Left ventricle myocardium inferior (tissue), 1 donor: ENCODE measurements at regions not wholly inside any gene's neighbourhood (a gene's known extent, or its start where the extent isn't known, plus 50 kb on each side); places are given as distances from the start of the nearest gene placed in this dataset.
"Not testable (repeated sequence)": the region's sequence is repeated elsewhere in the genome, so short reads cannot be mapped to it uniquely, and the experiment has no call there.

Source experiments
- DNase-seq: peaks from one replicate; pipeline ENCODE4 v3.0.0-alpha.2; 2020
- H3K27ac ChIP-seq: fragments of 200-600 bp; replicated peaks from 2 replicates; pipeline ENCODE4 v1.8.0; 2021
- H3K27me3 ChIP-seq: fragments of 200-600 bp; 2 replicates; pipeline ENCODE4 v1.8.0; 2021; ENCODE audit warnings: low read depth
- H3K36me3 ChIP-seq: fragments of 200-600 bp; 2 replicates; pipeline ENCODE4 v1.8.0; 2021
- H3K4me1 ChIP-seq: fragments of 200-600 bp; 2 replicates; pipeline ENCODE4 v1.8.0; 2021
- H3K4me3 ChIP-seq: fragments of 200-600 bp; 2 replicates; pipeline ENCODE4 v1.8.0; 2021; ENCODE audit warnings: mild to moderate bottlenecking, moderate library complexity
- H3K9me3 ChIP-seq: fragments of 200-600 bp; replicated peaks from 2 replicates; pipeline ENCODE4 v1.8.0; 2021
- CTCF ChIP-seq: fragments of 200-600 bp; IDR thresholded peaks from 2 replicates; pipeline ENCODE4 v1.8.0; 2021; ENCODE audit warnings: antibody characterized with exemption, mild to moderate bottlenecking, borderline replicate concordance
- intact Hi-C: fragments of 100-400 bp; cut with micrococcal nuclease; formaldehyde crosslinking; loops from one replicate; pipeline ENCODE4 v1.11.0; 2022
- donor health status: DM: no; HTN: yes; CAD: no; lungs with severe emphysema.

DNA sequence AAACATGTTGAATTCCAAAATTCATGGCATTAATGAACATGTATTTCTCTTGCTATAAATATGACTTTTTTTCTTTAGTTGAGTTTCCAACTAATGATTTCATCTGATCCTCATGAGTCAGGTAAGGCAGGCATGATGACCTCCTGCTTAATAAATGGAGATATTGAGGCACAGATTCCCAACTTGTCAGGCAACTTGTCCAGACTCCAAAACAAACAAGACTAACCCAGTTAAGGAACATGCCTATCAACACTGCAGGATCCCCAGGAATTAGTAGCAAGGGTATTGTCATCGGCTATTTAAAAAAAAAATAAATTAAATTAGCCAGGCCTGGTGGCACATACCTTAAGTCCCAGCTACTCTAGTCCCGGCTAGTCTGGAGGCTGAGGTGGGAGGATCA, 121.3 kb upstream of the SALL4 start:
- Histone ChIP-seq H3K4me1 (no peaks in the 10 kb centered on the region), H3K36me3 (no peaks in the 10 kb centered on the region), H3K4me3 (no peak overlapping the region), H3K27ac (no peak overlapping the region), H3K27me3 (peaks cover 5% of the 10 kb centered on the region), H3K9me3 (no peaks in the 10 kb centered on the region)
- intact Hi-C loops: no loop called here
- no peak for TF ChIP-seq CTCF
- no peak for DNase-seq

- H3K4me1 ChIP-seq, H3K9me3 ChIP-seq, H3K27ac ChIP-seq, H3K4me3 ChIP-seq, DNase-seq, intact Hi-C loops, H3K36me3 ChIP-seq, H3K27me3 ChIP-seq: not testable (repeated sequence)
Measured at GRCh38 chr20:51922812-51923211, 120.5 kb upstream of the SALL4 start.

DNA sequence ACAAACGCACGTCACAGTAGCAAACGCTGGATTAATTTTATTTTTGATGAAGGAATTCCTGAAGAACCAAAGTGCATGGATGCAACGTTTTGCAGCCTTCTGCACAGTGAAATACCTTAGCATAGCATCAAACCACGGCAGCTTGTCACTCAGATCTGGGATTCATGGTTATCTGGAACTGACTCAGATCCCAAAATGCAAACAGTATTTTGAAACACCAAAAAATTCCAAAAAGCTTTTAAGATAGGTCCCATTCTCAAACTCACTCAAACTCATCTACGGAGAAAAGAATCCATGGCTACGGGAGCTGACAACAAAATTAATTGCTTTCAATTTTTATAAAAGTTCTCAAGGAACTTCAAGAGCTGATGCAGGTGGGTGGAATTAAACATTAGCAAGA, 116.2 kb upstream of the SALL4 start:
- no peak overlapping the region for H3K27ac ChIP-seq
- H3K27me3 ChIP-seq: peaks cover 5% of the 10 kb centered on the region
- DNase-seq: no peak
- no peaks in the 10 kb centered on the region for H3K36me3 ChIP-seq
- intact Hi-C loops: no loop called here
- no peaks in the 10 kb centered on the region for H3K9me3 ChIP-seq
- no peaks in the 10 kb centered on the region for H3K4me1 ChIP-seq
- no peak overlapping the region for H3K4me3 ChIP-seq
- TF ChIP-seq CTCF: no peak

- no peak for TF ChIP-seq CTCF
- Histone ChIP-seq H3K4me1 (no peaks in the 10 kb centered on the region), H3K27me3 (peaks cover 7% of the 10 kb centered on the region), H3K27ac (no peak overlapping the region), H3K36me3 (no peaks in the 10 kb centered on the region), H3K9me3 (no peaks in the 10 kb centered on the region), H3K4me3 (no peak overlapping the region)
- intact Hi-C loops: no loop called here
- no peak for DNase-seq
Measured at GRCh38 chr20:51917886-51918535, 115.7 kb upstream of the SALL4 start.

- DNase-seq: no peak
- no peak overlapping the region for H3K4me3 ChIP-seq
- no peak overlapping the region for H3K27ac ChIP-seq
- peaks cover 15% of the 10 kb centered on the region for H3K27me3 ChIP-seq
- H3K4me1 ChIP-seq: no peaks in the 10 kb centered on the region
- H3K36me3 ChIP-seq: no peaks in the 10 kb centered on the region
- intact Hi-C loops: no loop called here
- TF ChIP-seq CTCF: no peak
- H3K9me3 ChIP-seq: no peaks in the 10 kb centered on the region
Measured at GRCh38 chr20:51916244-51916643, 113.9 kb upstream of the SALL4 start.

- Histone ChIP-seq H3K27ac (no peak overlapping the region), H3K4me1 (no peaks in the 10 kb centered on the region), H3K36me3 (no peaks in the 10 kb centered on the region), H3K27me3 (peaks cover 16% of the 10 kb centered on the region), H3K9me3 (no peaks in the 10 kb centered on the region), H3K4me3 (no peak overlapping the region)
- no peak for TF ChIP-seq CTCF
- no peak for DNase-seq
- intact Hi-C loops: no loop called here
Measured at GRCh38 chr20:51914758-51915157, 112.4 kb upstream of the SALL4 start.
